ENCODE measurements at regions not wholly inside any gene's neighbourhood (a gene's known extent, or its start where the extent isn't known, plus 50 kb on each side); places are given as distances from the start of the nearest gene placed in this dataset.

DNA sequence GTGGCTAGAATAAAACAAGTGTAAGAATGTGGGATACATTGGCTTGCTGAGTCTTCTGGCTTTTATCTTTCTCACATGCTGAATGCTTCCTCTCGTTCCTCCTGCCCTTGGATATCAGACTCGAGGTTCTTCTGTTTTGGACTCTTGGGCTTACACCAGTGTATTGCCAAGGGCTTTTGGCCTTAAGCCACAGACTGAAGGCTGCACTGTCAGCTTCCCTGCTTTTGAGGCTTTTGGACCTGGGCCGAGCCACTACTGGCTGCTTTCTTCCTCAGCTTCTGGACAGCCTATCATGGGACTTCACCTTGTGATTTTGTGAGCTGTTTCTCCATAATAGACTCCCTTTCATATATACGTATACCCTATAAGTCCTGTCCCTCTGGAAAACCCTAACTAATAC, 300.9 kb upstream of the STXBP6 start:
- TF ChIP-seq TEAD4 (IDR thresholded peaks at IDR 0.05): no peak
- TF ChIP-seq RAD21 (IDR thresholded peaks at IDR 0.05; ENCODE audit: low read depth): no peak
- no peak for TF ChIP-seq TCF12 (IDR thresholded peaks at IDR 0.05; ENCODE audit: low read depth)
- TF ChIP-seq TAF1 (IDR thresholded peaks at IDR 0.05; ENCODE audit: low read depth): no peak
- TF ChIP-seq FOXM1 (IDR thresholded peaks at IDR 0.05; ENCODE audit: borderline replicate concordance, low read depth): no peak
